ENCODE measurements at regions not wholly inside any gene's neighbourhood (a gene's known extent, or its start where the extent isn't known, plus 50 kb on each side); places are given as distances from the start of the nearest gene placed in this dataset.

- Mint-ChIP-seq H3K9me3 (no peaks in the 10 kb centered on the region), H3K36me3 (no peaks in the 10 kb centered on the region), H3K4me1 (peaks cover 36% of the 10 kb centered on the region), H3K4me3 (no peak overlapping the region), H3K27ac (no peak overlapping the region), H3K27me3 (ENCODE audit: low read depth) (peaks cover 11% of the 10 kb centered on the region)
- ChIA-PET CTCF (interaction anchor here (0.5 kb wide), 1 partner anchor 34 kb away, joined by 3 read pairs; no protein-coding TSS in a partner anchor), POLR2A (no interaction called here)
- TF ChIP-seq E2F1 (CRISPR knock-in tag; IDR thresholded peaks at IDR 0.05), result no peak
- no peak for TF ChIP-seq SP1 (CRISPR knock-in tag; conservative IDR thresholded peaks at IDR 0.05)
- no peak for TF ChIP-seq FOXP1 (CRISPR knock-in tag; IDR thresholded peaks at IDR 0.05; ENCODE audit: borderline replicate concordance)
- no peak for TF ChIP-seq ESRRA (CRISPR knock-in tag; IDR thresholded peaks at IDR 0.05; ENCODE audit: borderline replicate concordance)
- no peak for TF ChIP-seq ATF2 (CRISPR knock-in tag; IDR thresholded peaks at IDR 0.05; ENCODE audit: borderline replicate concordance, low read depth)
- TF ChIP-seq CREM (CRISPR knock-in tag; IDR thresholded peaks at IDR 0.05), result no peak
- TF ChIP-seq ATF3 (CRISPR knock-in tag; conservative IDR thresholded peaks at IDR 0.05), result no peak
- no peak for TF ChIP-seq ARID4B (CRISPR knock-in tag; IDR thresholded peaks at IDR 0.05; ENCODE audit: borderline replicate concordance)
- ATAC-seq, result no peak
- no peak for DNase-seq (ENCODE audit: low spot score)
These were observed 137.0 kb downstream of the PLPP3 start for GRCh38 chr1:56442290-56442877.

GRCh38 chr1:56441601-56442000 lies 137.8 kb downstream of the PLPP3 start:
- H3K4me1 Mint-ChIP-seq, result peaks cover 42% of the 10 kb centered on the region
- ATAC-seq (no peak), DNase-seq (ENCODE audit: low spot score) (no peak)
- ChIA-PET CTCF (no interaction called here), POLR2A (no interaction called here)
- no peak overlapping the region for H3K27ac Mint-ChIP-seq
- no peaks in the 10 kb centered on the region for H3K9me3 Mint-ChIP-seq
- no peak overlapping the region for H3K4me3 Mint-ChIP-seq
- no peaks in the 10 kb centered on the region for H3K36me3 Mint-ChIP-seq
- peaks cover 11% of the 10 kb centered on the region for H3K27me3 Mint-ChIP-seq (ENCODE audit: low read depth)
- TF ChIP-seq NR1H2 (CRISPR knock-in tag; IDR thresholded peaks at IDR 0.05) (no peak), CREB1 (CRISPR knock-in tag; IDR thresholded peaks at IDR 0.05) (no peak), AFF4 (CRISPR knock-in tag; IDR thresholded peaks at IDR 0.05; ENCODE audit: borderline replicate concordance) (no peak), IRF2 (CRISPR knock-in tag; IDR thresholded peaks at IDR 0.05; ENCODE audit: borderline replicate concordance, low read depth) (no peak), ZNF532 (CRISPR knock-in tag; IDR thresholded peaks at IDR 0.05; ENCODE audit: borderline replicate concordance) (no peak), RELA (CRISPR knock-in tag; IDR thresholded peaks at IDR 0.05; ENCODE audit: borderline replicate concordance) (no peak), MAX (CRISPR knock-in tag; IDR thresholded peaks at IDR 0.05) (no peak), JAZF1 (CRISPR knock-in tag; IDR thresholded peaks at IDR 0.05) (no peak)
